OCI-LY1 (cell line): ENCODE measurements at regions not wholly inside any gene's neighbourhood (a gene's known extent, or its start where the extent isn't known, plus 50 kb on each side); places are given as distances from the start of the nearest gene placed in this dataset.

ENCODE experiments used
- H2AFZ ChIP-seq: fragments of 200-600 bp; sonication (generic), shearing (Covaris generic); 2 replicates; pipeline ENCODE4 v1.6.0; 2014; ENCODE audit warnings: antibody characterized with exemption, mild to moderate bottlenecking, low read length
- H3F3A ChIP-seq: fragments of 200-600 bp; sonication (generic), shearing (Covaris generic); 2 replicates; pipeline ENCODE4 v1.6.0; 2014; ENCODE audit warnings: mild to moderate bottlenecking, antibody characterized with exemption, low read length, moderate library complexity; ENCODE audit not compliant: insufficient read depth
- H3K27ac ChIP-seq: fragments of 200-600 bp; sonication (generic); 2 replicates; pipeline ENCODE4 v1.5.1; 2014; ENCODE audit warnings: low read length, mixed run types, mild to moderate bottlenecking, low read depth; ENCODE audit not compliant: poor library complexity, severe bottlenecking
- H3K27me3 ChIP-seq: fragments of 200-600 bp; sonication (generic); 2 replicates; pipeline ENCODE4 v1.6.0; 2014; ENCODE audit warnings: antibody characterized with exemption, mild to moderate bottlenecking, low read length, moderate library complexity; ENCODE audit not compliant: insufficient read depth
- H3K36me3 ChIP-seq: fragments of 200-600 bp; sonication (generic); 2 replicates; pipeline ENCODE4 v1.6.1; 2014; ENCODE audit warnings: mild to moderate bottlenecking, antibody characterized with exemption, low read length, moderate library complexity, mixed read lengths; ENCODE audit not compliant: insufficient read depth
- H3K4me1 ChIP-seq: fragments of 200-600 bp; sonication (generic); 2 replicates; pipeline ENCODE4 v1.5.1; 2014; ENCODE audit warnings: mild to moderate bottlenecking, low read length, moderate library complexity; ENCODE audit not compliant: insufficient read depth, severe bottlenecking
- H3K4me2 ChIP-seq: fragments of 200-600 bp; sonication (generic), shearing (Covaris generic); 2 replicates; pipeline ENCODE4 v1.6.1; 2014; ENCODE audit warnings: low read length
- H3K4me3 ChIP-seq: fragments of 200-600 bp; sonication (generic); 2 replicates; pipeline ENCODE4 v1.5.1; 2014; ENCODE audit warnings: low read length, low read depth, mild to moderate bottlenecking, mixed read lengths; ENCODE audit not compliant: poor library complexity, severe bottlenecking
- H3K79me2 ChIP-seq: fragments of 200-600 bp; shearing (Covaris generic); 2 replicates; pipeline ENCODE4 v1.6.1; 2016; ENCODE audit warnings: mixed run types, low read length, mixed read lengths; ENCODE audit not compliant: insufficient read depth
- H3K9ac ChIP-seq: fragments of 200-600 bp; sonication (generic), shearing (Covaris generic); 2 replicates; pipeline ENCODE4 v1.6.1; 2014; ENCODE audit warnings: mild to moderate bottlenecking, low read length, mixed read lengths
- H3K9me2 ChIP-seq: fragments of 200-600 bp; sonication (generic), shearing (Covaris generic); 2 replicates; pipeline ENCODE4 v1.6.1; 2014; ENCODE audit warnings: low read depth, mild to moderate bottlenecking, low read length, mixed read lengths
- H3K9me3 ChIP-seq: fragments of 200-600 bp; shearing (Covaris generic); 2 replicates; pipeline ENCODE4 v1.6.1; 2014; ENCODE audit warnings: low read length, mixed read lengths
- H4K20me1 ChIP-seq: fragments of 200-600 bp; sonication (generic), shearing (Covaris generic); 2 replicates; pipeline ENCODE4 v1.6.0; 2016; ENCODE audit warnings: mild to moderate bottlenecking, low read length; ENCODE audit not compliant: insufficient read depth
- CTCF ChIP-seq: fragments of 200-600 bp; sonication (generic), shearing (Covaris generic); IDR thresholded peaks from 2 replicates; pipeline ENCODE4 v1.5.1; 2017; ENCODE audit warnings: mild to moderate bottlenecking, antibody characterized with exemption, low read length, moderate library complexity, mixed read lengths
- EZH2 ChIP-seq: fragments of 200-600 bp; sonication (generic), shearing (Covaris generic); IDR thresholded peaks from 2 replicates; pipeline ENCODE4 v1.8.0; 2017; ENCODE audit warnings: borderline replicate concordance, mixed run types, mild to moderate bottlenecking, antibody characterized with exemption, low read length, moderate library complexity, mixed read lengths

GRCh38 chr3:72675243-72675642, 173.0 kb downstream of the SHQ1 start:
- no peaks in the 10 kb centered on the region for H3K9me3 ChIP-seq
- no peaks in the 10 kb centered on the region for H3F3A ChIP-seq
- peaks cover 3% of the 10 kb centered on the region; the same call in 1 of the 2 replicates for H3K27me3 ChIP-seq
- no peak overlapping the region for H3K4me3 ChIP-seq
- no peaks in the 10 kb centered on the region for H3K36me3 ChIP-seq
- no peak overlapping the region for H2AFZ ChIP-seq
- H3K9ac ChIP-seq: no peak overlapping the region
- H3K4me2 ChIP-seq: no peak overlapping the region
- TF ChIP-seq CTCF: no peak
- TF ChIP-seq EZH2: no peak
- H3K4me1 ChIP-seq: no peaks in the 10 kb centered on the region
- H3K9me2 ChIP-seq: no peaks in the 10 kb centered on the region
- H3K27ac ChIP-seq: no peak overlapping the region
- H3K79me2 ChIP-seq: no peaks in the 10 kb centered on the region
- H4K20me1 ChIP-seq: no peaks in the 10 kb centered on the region

GRCh38 chr3:72673011-72673771, 175.1 kb downstream of the SHQ1 start:
- Histone ChIP-seq H3K27me3 (peaks cover 3% of the 10 kb centered on the region; the same call in 1 of the 2 replicates), H3K4me2 (no peak overlapping the region)

GRCh38 chr3:72669224-72669623, 179.0 kb downstream of the SHQ1 start:
- H3K9ac ChIP-seq: no peak overlapping the region
- peaks cover 3% of the 10 kb centered on the region; the same call in 1 of the 2 replicates for H3K27me3 ChIP-seq
- no peaks in the 10 kb centered on the region for H4K20me1 ChIP-seq
- no peak for TF ChIP-seq CTCF
- no peak for TF ChIP-seq EZH2
- no peaks in the 10 kb centered on the region for H3K9me3 ChIP-seq
- no peaks in the 10 kb centered on the region for H3K36me3 ChIP-seq
- H3K4me3 ChIP-seq: no peak overlapping the region
- H3K4me1 ChIP-seq: no peaks in the 10 kb centered on the region
- no peaks in the 10 kb centered on the region for H3F3A ChIP-seq
- H3K9me2 ChIP-seq: no peaks in the 10 kb centered on the region
- no peak overlapping the region for H3K27ac ChIP-seq
- no peaks in the 10 kb centered on the region for H3K79me2 ChIP-seq
- no peak overlapping the region for H2AFZ ChIP-seq
- H3K4me2 ChIP-seq: no peak overlapping the region

More at GRCh38 chr3:72673011-72673771, 175.1 kb downstream of the SHQ1 start:
- Histone ChIP-seq H2AFZ (no peak overlapping the region), H3K4me1 (no peaks in the 10 kb centered on the region), H3K36me3 (no peaks in the 10 kb centered on the region), H3K79me2 (no peaks in the 10 kb centered on the region), H4K20me1 (no peaks in the 10 kb centered on the region), H3K9me3 (no peaks in the 10 kb centered on the region), H3K9ac (no peak overlapping the region), H3K27ac (no peak overlapping the region), H3K4me3 (no peak overlapping the region), H3K9me2 (no peaks in the 10 kb centered on the region), H3F3A (no peaks in the 10 kb centered on the region)
- TF ChIP-seq CTCF (no peak), EZH2 (no peak)
